VCaP (cell line): ENCODE measurements at regions not wholly inside any gene's neighbourhood (a gene's known extent, or its start where the extent isn't known, plus 50 kb on each side); places are given as distances from the start of the nearest gene placed in this dataset.
"Not testable (repeated sequence)": the region's sequence is repeated elsewhere in the genome, so short reads cannot be mapped to it uniquely, and the experiment has no call there.

Source experiments
- H3K27ac ChIP-seq: fragments of 450-650 bp; 2 replicates; pipeline ENCODE4 v1.5.1; 2017
- CTCF ChIP-seq: fragments of 450-650 bp; conservative IDR thresholded peaks from 2 replicates; pipeline ENCODE4 v1.5.1; 2017; ENCODE audit warnings: mild to moderate bottlenecking, moderate library complexity

GRCh38 chr2:242011991-242012764 lies 142.6 kb downstream of the RTP5 start:
- TF ChIP-seq CTCF = no peak
- H3K27ac ChIP-seq = no peak overlapping the region

- H3K27ac ChIP-seq = no peak overlapping the region
- TF ChIP-seq CTCF = no peak
Measured at GRCh38 chr2:242012956-242013764, 143.6 kb downstream of the RTP5 start.

GRCh38 chr2:242013771-242014170 lies 144.2 kb downstream of the RTP5 start:
- H3K27ac ChIP-seq = no peak overlapping the region
- TF ChIP-seq CTCF = no peak

GRCh38 chr2:242015108-242016065 lies 145.9 kb downstream of the RTP5 start:
- no peak overlapping the region for H3K27ac ChIP-seq
- TF ChIP-seq CTCF = no peak

- TF ChIP-seq CTCF = no peak
- H3K27ac ChIP-seq = no peak overlapping the region
Measured at GRCh38 chr2:242017086-242017485, 147.6 kb downstream of the RTP5 start.

GRCh38 chr2:242018416-242018815 lies 148.9 kb downstream of the RTP5 start:
- H3K27ac ChIP-seq = not testable (repeated sequence)

- no peak overlapping the region for H3K27ac ChIP-seq
- TF ChIP-seq CTCF = no peak
Measured at GRCh38 chr2:242019344-242019743, 149.8 kb downstream of the RTP5 start.
